ENCODE measurements at regions not wholly inside any gene's neighbourhood (a gene's known extent, or its start where the extent isn't known, plus 50 kb on each side); places are given as distances from the start of the nearest gene placed in this dataset.
"Not testable (repeated sequence)": the region's sequence is repeated elsewhere in the genome, so short reads cannot be mapped to it uniquely, and the experiment has no call there.

DNA sequence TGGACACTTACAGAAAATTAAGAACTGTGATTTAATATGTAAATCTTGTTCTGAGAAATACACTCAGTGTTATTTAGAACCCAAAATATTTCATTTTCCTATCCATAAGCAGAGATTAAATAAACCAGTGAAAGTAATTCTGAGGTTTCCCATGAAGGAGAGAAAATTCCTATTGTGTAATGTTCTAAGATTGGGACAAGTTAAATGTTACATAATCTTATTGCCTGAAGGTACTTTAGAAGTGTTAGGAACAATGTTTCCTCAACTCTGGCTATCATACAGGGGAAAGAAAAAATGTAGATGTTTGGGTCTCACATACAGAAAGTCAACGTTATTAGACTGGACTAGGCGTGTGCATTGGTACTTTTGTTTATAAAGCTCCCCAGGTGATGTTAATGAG lies 281.9 kb upstream of the SYT10 start:
- Histone ChIP-seq H3K4me3 (no peak overlapping the region), H3K9ac (no peak overlapping the region), H4K20me1 (no peaks in the 10 kb centered on the region), H3K27ac (no peak overlapping the region), H3K4me1 (no peaks in the 10 kb centered on the region), H3K4me2 (no peak overlapping the region), H3K36me3 (no peaks in the 10 kb centered on the region), H3K9me3 (no peaks in the 10 kb centered on the region), H3K27me3 (no peaks in the 10 kb centered on the region)
- TF ChIP-seq Cebpa-rat (IDR thresholded peaks at IDR 0.05): no peak

- Histone ChIP-seq H3K9ac (no peak overlapping the region), H3K4me1 (no peaks in the 10 kb centered on the region), H3K27ac (no peak overlapping the region), H3K36me3 (no peaks in the 10 kb centered on the region), H4K20me1 (no peaks in the 10 kb centered on the region), H3K4me3 (no peak overlapping the region), H3K9me3 (0 out of 2 replicates have a peak, but pooled peaks cover 2% of the 10 kb centered on the region), H3K27me3 (no peaks in the 10 kb centered on the region), H3K4me2 (no peak overlapping the region)
- TF ChIP-seq Cebpa-rat (IDR thresholded peaks at IDR 0.05): no peak
These were observed 285.2 kb upstream of the SYT10 start for GRCh38 chr12:33724867-33725266.

DNA sequence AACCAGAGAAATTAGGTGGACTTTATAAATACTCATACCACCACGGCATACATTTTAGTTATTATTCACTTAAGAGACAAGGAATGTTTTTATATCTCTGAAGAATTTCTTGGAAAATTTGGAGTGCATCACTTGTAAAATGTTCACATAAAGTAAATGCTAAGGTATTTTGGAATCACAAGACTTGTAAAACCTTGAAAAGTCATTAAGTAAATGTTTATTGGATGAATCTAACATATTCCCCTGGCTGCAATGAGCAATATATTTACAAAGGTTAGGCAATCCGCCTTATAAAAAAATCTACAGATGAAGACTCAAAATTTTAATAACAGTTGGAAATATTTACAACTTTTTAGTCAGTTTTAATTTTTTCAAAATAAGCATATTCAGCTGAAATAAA lies 287.4 kb upstream of the ALG10 start:
- Histone ChIP-seq H3K4me1 (no peaks in the 10 kb centered on the region), H3K9ac (no peak overlapping the region), H3K27ac (no peak overlapping the region), H3K36me3 (no peaks in the 10 kb centered on the region), H3K9me3 (0 out of 2 replicates have a peak, but pooled peaks cover 3% of the 10 kb centered on the region), H3K4me3 (no peak overlapping the region), H4K20me1 (no peaks in the 10 kb centered on the region), H3K4me2 (no peak overlapping the region), H3K27me3 (no peaks in the 10 kb centered on the region)
- no peak for TF ChIP-seq Cebpa-rat (IDR thresholded peaks at IDR 0.05)

DNA sequence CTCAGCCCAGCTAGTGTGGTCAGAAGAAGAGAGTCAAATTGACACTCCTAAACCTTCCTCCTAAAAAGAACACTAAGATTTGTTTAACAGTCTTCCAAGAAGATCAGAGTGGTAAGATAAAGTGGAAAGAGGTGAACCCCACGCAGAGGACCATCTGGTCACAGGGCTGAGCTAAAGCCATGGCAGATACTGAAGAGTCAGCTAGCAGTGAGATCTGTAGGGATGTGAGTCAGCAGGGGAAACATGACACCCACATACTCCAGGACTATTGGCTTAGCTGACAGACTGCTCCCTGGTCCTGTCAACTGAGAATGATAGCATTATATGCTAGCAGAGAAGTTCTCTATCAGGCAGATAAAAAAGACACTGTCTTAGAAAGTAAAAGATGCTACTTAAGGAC lies 269.4 kb upstream of the ALG10 start:
- Histone ChIP-seq H3K4me1 (no peaks in the 10 kb centered on the region), H3K4me3 (no peak overlapping the region), H4K20me1 (no peaks in the 10 kb centered on the region), H3K27me3 (no peaks in the 10 kb centered on the region), H3K9ac (no peak overlapping the region), H3K9me3 (no peaks in the 10 kb centered on the region), H3K27ac (no peak overlapping the region), H3K36me3 (no peaks in the 10 kb centered on the region), H3K4me2 (no peak overlapping the region)
- no peak for TF ChIP-seq Cebpa-rat (IDR thresholded peaks at IDR 0.05)

GRCh38 chr12:33757701-33758100 lies 264.6 kb upstream of the ALG10 start:
- Histone ChIP-seq H3K9me3 (no peaks in the 10 kb centered on the region), H3K4me3 (no peak overlapping the region), H3K4me1 (no peaks in the 10 kb centered on the region), H3K27me3 (no peaks in the 10 kb centered on the region), H4K20me1 (no peaks in the 10 kb centered on the region), H3K9ac (no peak overlapping the region), H3K27ac (no peak overlapping the region), H3K4me2 (no peak overlapping the region), H3K36me3 (no peaks in the 10 kb centered on the region)
- no peak for TF ChIP-seq Cebpa-rat (IDR thresholded peaks at IDR 0.05)

- no peaks in the 10 kb centered on the region for H3K36me3 ChIP-seq
- H3K9ac ChIP-seq: no peak overlapping the region
- no peaks in the 10 kb centered on the region for H3K27me3 ChIP-seq
- no peaks in the 10 kb centered on the region for H3K9me3 ChIP-seq
- no peak for TF ChIP-seq Cebpa-rat (IDR thresholded peaks at IDR 0.05)
- H3K27ac ChIP-seq: no peak overlapping the region
- no peak overlapping the region for H3K4me2 ChIP-seq
- no peaks in the 10 kb centered on the region for H3K4me1 ChIP-seq
- H4K20me1 ChIP-seq: no peaks in the 10 kb centered on the region
- H3K4me3 ChIP-seq: no peak overlapping the region
These were observed 263.0 kb upstream of the ALG10 start for GRCh38 chr12:33759279-33759678.

- no peak overlapping the region for H3K4me2 ChIP-seq
- no peaks in the 10 kb centered on the region for H3K27me3 ChIP-seq
- H3K9ac ChIP-seq: no peak overlapping the region
- no peak overlapping the region for H3K4me3 ChIP-seq
- no peak overlapping the region for H3K27ac ChIP-seq
- no peaks in the 10 kb centered on the region for H4K20me1 ChIP-seq
- H3K36me3 ChIP-seq: no peaks in the 10 kb centered on the region
- TF ChIP-seq Cebpa-rat (IDR thresholded peaks at IDR 0.05): no peak
- no peaks in the 10 kb centered on the region for H3K4me1 ChIP-seq
- H3K9me3 ChIP-seq: no peaks in the 10 kb centered on the region
These were observed 259.0 kb upstream of the ALG10 start for GRCh38 chr12:33763331-33763730.

GRCh38 chr12:33770652-33771051 lies 251.6 kb upstream of the ALG10 start:
- H3K4me2 ChIP-seq: no peak overlapping the region
- H3K27me3 ChIP-seq: no peaks in the 10 kb centered on the region
- no peak overlapping the region for H3K27ac ChIP-seq
- H3K9me3 ChIP-seq: no peaks in the 10 kb centered on the region
- H3K9ac ChIP-seq: no peak overlapping the region
- no peaks in the 10 kb centered on the region for H3K36me3 ChIP-seq
- no peak overlapping the region for H3K4me3 ChIP-seq
- H4K20me1 ChIP-seq: no peaks in the 10 kb centered on the region
- no peak for TF ChIP-seq Cebpa-rat (IDR thresholded peaks at IDR 0.05)
- H3K4me1 ChIP-seq: no peaks in the 10 kb centered on the region

DNA sequence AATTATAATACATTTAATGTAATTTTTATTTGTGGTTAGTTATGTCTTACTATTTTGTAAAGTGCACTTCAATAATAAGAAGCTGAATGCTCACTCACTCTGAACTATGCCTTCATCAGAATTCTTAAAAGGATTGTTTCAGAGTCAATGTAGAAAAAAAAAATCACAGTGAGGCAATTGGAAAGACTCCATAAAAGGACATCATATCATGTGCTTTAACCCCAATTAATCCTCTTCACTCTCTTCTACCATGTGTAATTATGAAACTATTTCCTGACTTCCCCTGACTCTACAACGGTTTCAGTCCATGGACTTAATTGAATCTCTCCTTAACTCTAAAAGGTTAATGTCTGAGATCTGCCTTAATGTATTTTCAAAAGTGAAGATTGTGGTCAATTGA lies 250.4 kb upstream of the ALG10 start:
- H3K27ac ChIP-seq: no peak overlapping the region
- no peaks in the 10 kb centered on the region for H3K4me1 ChIP-seq
- H4K20me1 ChIP-seq: no peaks in the 10 kb centered on the region
- no peaks in the 10 kb centered on the region for H3K36me3 ChIP-seq
- H3K4me3 ChIP-seq: no peak overlapping the region
- H3K27me3 ChIP-seq: no peaks in the 10 kb centered on the region
- H3K9ac ChIP-seq: no peak overlapping the region
- no peaks in the 10 kb centered on the region for H3K9me3 ChIP-seq
- H3K4me2 ChIP-seq: no peak overlapping the region
- TF ChIP-seq Cebpa-rat (IDR thresholded peaks at IDR 0.05): no peak

DNA sequence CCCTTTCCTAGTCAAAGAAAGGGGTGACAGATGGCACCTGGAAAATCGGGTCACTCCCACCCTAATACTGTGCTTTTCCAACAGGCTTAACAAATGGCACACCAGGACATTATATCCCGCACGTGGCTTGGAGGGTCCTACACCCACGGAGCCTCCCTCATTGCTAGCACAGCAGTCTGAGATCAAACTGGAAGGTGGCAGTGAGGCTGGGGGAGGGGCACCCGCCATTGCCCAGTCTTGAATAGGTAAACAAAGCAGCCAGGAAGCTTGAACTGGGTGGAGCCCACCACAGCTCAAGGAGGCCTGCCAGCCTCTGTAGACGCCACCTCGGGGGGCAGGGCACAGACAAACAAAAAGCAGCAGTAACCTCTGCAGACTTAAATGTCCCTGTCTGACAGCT lies 249.2 kb upstream of the ALG10 start:
- H4K20me1 ChIP-seq, H3K27ac ChIP-seq, H3K4me3 ChIP-seq, H3K36me3 ChIP-seq, H3K9me3 ChIP-seq, H3K4me1 ChIP-seq, H3K27me3 ChIP-seq, H3K9ac ChIP-seq, H3K4me2 ChIP-seq: not testable (repeated sequence)

GRCh38 chr12:33786532-33786931 lies 235.8 kb upstream of the ALG10 start:
- Histone ChIP-seq H3K27ac (no peak overlapping the region), H4K20me1 (no peaks in the 10 kb centered on the region), H3K9ac (no peak overlapping the region), H3K36me3 (no peaks in the 10 kb centered on the region), H3K27me3 (no peaks in the 10 kb centered on the region), H3K4me1 (no peaks in the 10 kb centered on the region), H3K9me3 (no peaks in the 10 kb centered on the region), H3K4me2 (no peak overlapping the region), H3K4me3 (no peak overlapping the region)
- TF ChIP-seq Cebpa-rat (IDR thresholded peaks at IDR 0.05): no peak
